CD4-positive, alpha-beta memory T cell (primary cell): ENCODE measurements at regions not wholly inside any gene's neighbourhood (a gene's known extent, or its start where the extent isn't known, plus 50 kb on each side); places are given as distances from the start of the nearest gene placed in this dataset.
"Not testable (repeated sequence)": the region's sequence is repeated elsewhere in the genome, so short reads cannot be mapped to it uniquely, and the experiment has no call there.

Experiments used
- CTCF ChIA-PET: fragments of 350-600 bp; sonication (Branson Sonifier 250); formaldehyde crosslinking; loops from one replicate; lab custom pipeline; 2021; ENCODE audit warnings: inconsistent platforms; ENCODE audit not compliant: partially characterized antibody; lab: Charles Lee
- POLR2A ChIA-PET: fragments of 350-600 bp; sonication (Branson Sonifier 250); formaldehyde crosslinking; loops from one replicate; lab custom pipeline; 2021; ENCODE audit not compliant: partially characterized antibody; lab: Charles Lee
- DNase-seq, 5 donors: peaks; one replicate each; pipeline versions ENCODE4 v3.0.0 to v3.0.0-alpha.2; 2020 to 2022; ENCODE audit warnings: mixed read lengths in 1 of 5
- H3K27ac ChIP-seq: one replicate; pipeline ENCODE4 v1.7.0; 2013; ENCODE audit warnings: low read depth, low read length
- H3K27me3 ChIP-seq: 2 replicates; pipeline ENCODE4 v1.7.0; 2013; ENCODE audit warnings: mild to moderate bottlenecking, low read length, moderate library complexity; ENCODE audit not compliant: insufficient read depth
- H3K36me3 ChIP-seq: 2 replicates; pipeline ENCODE4 v1.7.0; 2013; ENCODE audit warnings: mild to moderate bottlenecking, low read length, moderate library complexity; ENCODE audit not compliant: insufficient read depth
- H3K4me1 ChIP-seq: 2 replicates; pipeline ENCODE4 v1.7.0; 2013; ENCODE audit warnings: mild to moderate bottlenecking, low read length, moderate library complexity; ENCODE audit not compliant: insufficient read depth
- H3K4me3 ChIP-seq, 2 donors: one replicate each; pipeline ENCODE4 v1.7.0; 2013; ENCODE audit warnings: low read length in 2 of 2, mild to moderate bottlenecking in 1 of 2
- H3K9me3 ChIP-seq, 2 donors: one replicate each; pipeline ENCODE4 v1.7.0; 2013; ENCODE audit warnings: low read length in 2 of 2, control low read depth in 1 of 2; ENCODE audit not compliant: control insufficient read depth in 1 of 2
- H3K27ac Mint-ChIP-seq, 7 donors: one replicate each; pipeline ENCODE4 v1.8.0; 2020 to 2021; ENCODE audit warnings: mixed read lengths in 7 of 7, mild to moderate bottlenecking in 6 of 7, inconsistent platforms in 3 of 7, moderate library complexity in 3 of 7
- H3K27me3 Mint-ChIP-seq, 2 donors: one replicate each; pipeline ENCODE4 v1.8.0; 2020 to 2021; ENCODE audit warnings: mixed read lengths in 2 of 2
- H3K36me3 Mint-ChIP-seq, 2 donors: one replicate each; pipeline ENCODE4 v1.8.0; 2020 to 2021; ENCODE audit warnings: mixed read lengths in 2 of 2, inconsistent platforms in 1 of 2, mild to moderate bottlenecking in 1 of 2
- H3K4me1 Mint-ChIP-seq, 4 donors: one replicate each; pipeline ENCODE4 v1.8.0; 2020 to 2021; ENCODE audit warnings: mixed read lengths in 4 of 4, mild to moderate bottlenecking in 1 of 4
- H3K4me3 Mint-ChIP-seq, 8 donors: one replicate each; pipeline ENCODE4 v1.8.0; 2020 to 2021; ENCODE audit warnings: mixed read lengths in 8 of 8, mild to moderate bottlenecking in 7 of 8, moderate library complexity in 6 of 8, inconsistent platforms in 3 of 8
- H3K9me3 Mint-ChIP-seq, 8 donors: one replicate each; pipeline ENCODE4 v1.8.0; 2020 to 2021; ENCODE audit warnings: mixed read lengths in 8 of 8, mild to moderate bottlenecking in 5 of 8, inconsistent platforms in 3 of 8, moderate library complexity in 1 of 8
- intact Hi-C: fragments of 100-400 bp; cut with micrococcal nuclease; formaldehyde crosslinking; loops from one replicate; pipeline ENCODE4 v1.15.1; 2023

- H3K36me3 ChIP-seq, H3K36me3 Mint-ChIP-seq, DNase-seq, intact Hi-C loops, H3K9me3 ChIP-seq, H3K4me1 Mint-ChIP-seq, H3K27ac ChIP-seq, H3K4me3 Mint-ChIP-seq, POLR2A ChIA-PET, H3K27ac Mint-ChIP-seq, H3K4me1 ChIP-seq, H3K9me3 Mint-ChIP-seq, H3K4me3 ChIP-seq, H3K27me3 ChIP-seq, CTCF ChIA-PET: not testable (repeated sequence)
- H3K27me3 Mint-ChIP-seq, result peaks cover 11 to 19% of the 10 kb centered on the region in 2 donors
These were observed 72.1 kb downstream of the OGFRL1 start for GRCh38 chr6:71360556-71361335.

GRCh38 chr6:71364889-71365542 is 76.4 kb downstream of the OGFRL1 start:
- POLR2A ChIA-PET, result no interaction called here
- Histone ChIP-seq H3K9me3 (no peaks in the 10 kb centered on the region), H3K36me3 (no peaks in the 10 kb centered on the region), H3K27me3 (no peaks in the 10 kb centered on the region), H3K4me1 (no peaks in the 10 kb centered on the region), H3K27ac (no peak overlapping the region), H3K4me3 (no peak overlapping the region)
- Mint-ChIP-seq H3K4me1 (peaks cover 4 to 7% (median 5%) of the 10 kb centered on the region in 4 donors), H3K9me3 (no peaks in the 10 kb centered on the region), H3K36me3 (no peaks in the 10 kb centered on the region), H3K4me3 (no peak overlapping the region), H3K27ac (peak overlapping the region in 1 of 7 donors; percentile 77), H3K27me3 (peaks cover 9 to 13% of the 10 kb centered on the region in 2 donors)
- intact Hi-C loops, result no loop called here
- DNase-seq, result no peak
- CTCF ChIA-PET, result no interaction called here

GRCh38 chr6:71367756-71368155 is 79.1 kb downstream of the OGFRL1 start:
- Mint-ChIP-seq H3K9me3 (no peaks in the 10 kb centered on the region), H3K36me3 (no peaks in the 10 kb centered on the region), H3K27me3 (peaks cover 8 to 13% of the 10 kb centered on the region in 2 donors), H3K27ac (no peak overlapping the region), H3K4me3 (no peak overlapping the region), H3K4me1 (peaks cover 4 to 7% (median 5%) of the 10 kb centered on the region in 4 donors)
- CTCF ChIA-PET, result no interaction called here
- Histone ChIP-seq H3K36me3 (no peaks in the 10 kb centered on the region), H3K4me3 (no peak overlapping the region), H3K27ac (no peak overlapping the region), H3K27me3 (no peaks in the 10 kb centered on the region), H3K4me1 (no peaks in the 10 kb centered on the region), H3K9me3 (no peaks in the 10 kb centered on the region)
- no peak for DNase-seq
- POLR2A ChIA-PET, result no interaction called here
- intact Hi-C loops, result no loop called here

- Histone ChIP-seq H3K4me1 (no peaks in the 10 kb centered on the region), H3K27me3 (no peaks in the 10 kb centered on the region), H3K4me3 (no peak overlapping the region), H3K27ac (no peak overlapping the region), H3K36me3 (no peaks in the 10 kb centered on the region), H3K9me3 (no peaks in the 10 kb centered on the region)
- POLR2A ChIA-PET, result no interaction called here
- Mint-ChIP-seq H3K4me3 (no peak overlapping the region), H3K27me3 (peaks cover 8 to 13% of the 10 kb centered on the region in 2 donors), H3K9me3 (no peaks in the 10 kb centered on the region), H3K27ac (no peak overlapping the region), H3K36me3 (no peaks in the 10 kb centered on the region), H3K4me1 (peaks cover 4 to 7% (median 5%) of the 10 kb centered on the region in 4 donors)
- CTCF ChIA-PET, result no interaction called here
- DNase-seq, result no peak
- intact Hi-C loops, result no loop called here
These were observed 79.7 kb downstream of the OGFRL1 start for GRCh38 chr6:71368284-71368683.

GRCh38 chr6:71371559-71371958 is 82.9 kb downstream of the OGFRL1 start:
- no peak overlapping the region for H3K27ac ChIP-seq
- H3K36me3 ChIP-seq, result no peaks in the 10 kb centered on the region
- Mint-ChIP-seq H3K27me3 (peaks cover 8 to 10% of the 10 kb centered on the region in 2 donors), H3K4me1 (peaks cover 2 to 5% (median 2%) of the 10 kb centered on the region in 4 donors), H3K4me3 (no peak overlapping the region), H3K9me3 (peaks cover 0 to 7% (median 3%) of the 10 kb centered on the region in 8 donors), H3K27ac (no peak overlapping the region), H3K36me3 (no peaks in the 10 kb centered on the region)
- ChIA-PET POLR2A (no interaction called here), CTCF (no interaction called here)
- DNase-seq, result no peak
- intact Hi-C loops, result no loop called here
- H3K4me1 ChIP-seq, result no peaks in the 10 kb centered on the region
- no peaks in the 10 kb centered on the region for H3K27me3 ChIP-seq
- H3K4me3 ChIP-seq, result no peak overlapping the region
- H3K9me3 ChIP-seq, result no peaks in the 10 kb centered on the region

GRCh38 chr6:71373943-71374342 is 85.3 kb downstream of the OGFRL1 start:
- intact Hi-C loops, result no loop called here
- POLR2A ChIA-PET, result no interaction called here

GRCh38 chr6:71375676-71376075 is 87.1 kb downstream of the OGFRL1 start:
- H3K27ac Mint-ChIP-seq, result no peak overlapping the region
- no peaks in the 10 kb centered on the region for H3K9me3 ChIP-seq
- intact Hi-C loops, result no loop called here
- no peaks in the 10 kb centered on the region for H3K4me1 ChIP-seq
- peaks cover 3 to 5% of the 10 kb centered on the region in 2 donors for H3K27me3 Mint-ChIP-seq
- H3K4me1 Mint-ChIP-seq, result no peaks in the 10 kb centered on the region
- DNase-seq, result no peak
- no peaks in the 10 kb centered on the region for H3K27me3 ChIP-seq
- H3K36me3 ChIP-seq, result no peaks in the 10 kb centered on the region
- H3K36me3 Mint-ChIP-seq, result no peaks in the 10 kb centered on the region
- H3K27ac ChIP-seq, result no peak overlapping the region
- CTCF ChIA-PET, result interaction anchor here (0.9 kb wide), 1 partner anchor 24 kb away, joined by 3 read pairs; no protein-coding TSS in a partner anchor
- H3K9me3 Mint-ChIP-seq, result peaks cover 0 to 7% (median 3%) of the 10 kb centered on the region in 8 donors
- H3K4me3 ChIP-seq, result no peak overlapping the region
- POLR2A ChIA-PET, result no interaction called here
- no peak overlapping the region for H3K4me3 Mint-ChIP-seq

More at GRCh38 chr6:71373943-71374342, 85.3 kb downstream of the OGFRL1 start:
- Histone ChIP-seq H3K4me1 (no peaks in the 10 kb centered on the region), H3K4me3 (no peak overlapping the region), H3K36me3 (no peaks in the 10 kb centered on the region), H3K27me3 (no peaks in the 10 kb centered on the region), H3K27ac (no peak overlapping the region), H3K9me3 (no peaks in the 10 kb centered on the region)
- peaks cover 0 to 7% (median 3%) of the 10 kb centered on the region in 8 donors for H3K9me3 Mint-ChIP-seq
- CTCF ChIA-PET, result no interaction called here
- H3K4me3 Mint-ChIP-seq, result no peak overlapping the region
- H3K4me1 Mint-ChIP-seq, result no peaks in the 10 kb centered on the region
- no peak for DNase-seq
- H3K27me3 Mint-ChIP-seq, result peaks cover 4 to 6% of the 10 kb centered on the region in 2 donors
- no peak overlapping the region for H3K27ac Mint-ChIP-seq
- H3K36me3 Mint-ChIP-seq, result no peaks in the 10 kb centered on the region
